ENCODE measurements at regions not wholly inside any gene's neighbourhood (a gene's known extent, or its start where the extent isn't known, plus 50 kb on each side); places are given as distances from the start of the nearest gene placed in this dataset.

GRCh38 chr15:47918877-47919276, 201.6 kb downstream of the SEMA6D start (continued):
- no peak for TF ChIP-seq RNF2 (IDR thresholded peaks at IDR 0.05; ENCODE audit: borderline replicate concordance, low read depth, low read length, missing control alignments, poor library complexity, severe bottlenecking)
- no peak for TF ChIP-seq ZNF274 (IDR thresholded peaks at IDR 0.05; ENCODE audit: borderline replicate concordance, extremely low read depth, low read length)
- no peak for TF ChIP-seq ASH2L (IDR thresholded peaks at IDR 0.05; ENCODE audit: low read length)
- TF ChIP-seq SRF (IDR thresholded peaks at IDR 0.05; ENCODE audit: low read depth, low read length), result no peak
